ENCODE measurements at regions not wholly inside any gene's neighbourhood (a gene's known extent, or its start where the extent isn't known, plus 50 kb on each side); places are given as distances from the start of the nearest gene placed in this dataset.

- no peak overlapping the region for H3K56ac ChIP-seq (ENCODE audit: insufficient read length, low read depth, low read length)
- no peak overlapping the region for H2BK15ac ChIP-seq (ENCODE audit: low read depth, low read length)
- H3K79me1 ChIP-seq (ENCODE audit: insufficient read depth, low read depth, low read length, poor library complexity, severe bottlenecking): no peaks in the 10 kb centered on the region
- H3K27me3 Mint-ChIP-seq (ENCODE audit: low read depth): peaks cover 7% of the 10 kb centered on the region
- TF ChIP-seq CTCF (conservative IDR thresholded peaks at IDR 0.05): no peak
- H3K18ac ChIP-seq (ENCODE audit: insufficient read length, low read depth, low read length): no peak overlapping the region
- peaks cover 2 to 9% of the 10 kb centered on the region in 2 experiments for H3K4me1 Mint-ChIP-seq
- no peak overlapping the region for H3K4me3 Mint-ChIP-seq
- H3K36me3 Mint-ChIP-seq (ENCODE audit: insufficient read depth in 1 of 3, low read depth in 3 of 3): no peaks in the 10 kb centered on the region; a peak in 2 of 7 replicates
- H3K14ac ChIP-seq (ENCODE audit: insufficient read depth, low read length): no peak overlapping the region
- H2AK5ac ChIP-seq (ENCODE audit: insufficient read length, low read length): no peak overlapping the region
- no peak overlapping the region for H2BK12ac ChIP-seq (ENCODE audit: insufficient read length, low read depth, low read length)
- H3K9me3 ChIP-seq (ENCODE audit: control insufficient read depth, low read depth, low read length): no peaks in the 10 kb centered on the region
- H2BK20ac ChIP-seq (ENCODE audit: low read depth, low read length, poor library complexity, severe bottlenecking): no peak overlapping the region
- H4K8ac ChIP-seq (replicated peaks; ENCODE audit: insufficient read length, low read depth, low read length): no peak overlapping the region
- H3K4me1 ChIP-seq (ENCODE audit: insufficient read depth, low read length): no peaks in the 10 kb centered on the region
- no peaks in the 10 kb centered on the region for H4K20me1 ChIP-seq (ENCODE audit: control insufficient read depth, insufficient read depth, insufficient read length)
- no peak overlapping the region for H4K5ac ChIP-seq (ENCODE audit: insufficient read length, low read depth, low read length)
- peaks cover 0 to 3% of the 10 kb centered on the region in 2 experiments; a peak in 2 of 5 replicates for H3K9me3 Mint-ChIP-seq
- no peak overlapping the region for H2AFZ ChIP-seq (ENCODE audit: low read length)
- H3K27me3 ChIP-seq (ENCODE audit: insufficient read depth, low read length): no peaks in the 10 kb centered on the region
- no peak overlapping the region for H3K27ac Mint-ChIP-seq
- no peak overlapping the region for H3K27ac ChIP-seq (ENCODE audit: insufficient read length, low read depth, low read length)
- DNase-seq: no peak
- no peak overlapping the region for H2BK5ac ChIP-seq (ENCODE audit: insufficient read length, low read length)
- no peaks in the 10 kb centered on the region for H3K23me2 ChIP-seq (ENCODE audit: insufficient read length, low read depth, low read length, poor library complexity, severe bottlenecking)
- H3K4ac ChIP-seq (ENCODE audit: low read depth, low read length): no peak overlapping the region
- no CpG with 5 or more reads among the region's 3 CpGs for WGBS (ENCODE audit: extremely low coverage, insufficient read length, low lambda C conversion rate)
- no peaks in the 10 kb centered on the region for H3K79me2 ChIP-seq (ENCODE audit: insufficient read depth, low read length)
- no peak overlapping the region for H2BK120ac ChIP-seq (ENCODE audit: low read depth, low read length, poor library complexity, severe bottlenecking)
- H3K23ac ChIP-seq (ENCODE audit: insufficient read length, low read depth, low read length): no peak overlapping the region
- H3K4me2 ChIP-seq (ENCODE audit: insufficient read depth, insufficient read length, low read length): no peak overlapping the region
- no peak overlapping the region for H4K91ac ChIP-seq (ENCODE audit: insufficient read length, low read depth, low read length)
- H3T11ph ChIP-seq (ENCODE audit: low read length): no peak overlapping the region
- no peak overlapping the region for H3K9ac ChIP-seq (ENCODE audit: extremely low read depth, insufficient read length, low read length)
Measured at GRCh38 chr11:15724601-15725000, 609.9 kb downstream of the INSC start.

Measured in H9 (cell line).